ENCODE measurements at regions not wholly inside any gene's neighbourhood (a gene's known extent, or its start where the extent isn't known, plus 50 kb on each side); places are given as distances from the start of the nearest gene placed in this dataset.

DNA sequence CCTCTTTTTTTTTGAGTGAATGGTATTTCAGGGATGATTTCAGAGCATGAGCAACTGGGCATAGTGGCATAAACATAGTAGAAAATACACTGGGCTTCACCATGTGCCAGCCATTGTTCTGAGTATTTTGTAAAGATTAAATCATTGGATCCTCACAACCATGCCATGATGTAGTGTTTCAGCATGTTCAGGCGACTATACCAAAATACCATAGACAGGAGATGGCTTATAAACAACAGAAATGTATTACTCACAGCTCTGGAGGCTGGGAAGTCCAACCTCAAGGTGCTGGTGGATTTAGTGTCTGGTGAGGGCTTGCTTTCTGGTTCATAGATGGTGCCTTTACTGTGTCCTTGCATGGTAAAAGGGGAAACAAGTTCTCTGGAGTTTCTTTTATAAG lies 101.5 kb upstream of the KL start:
- H3K9me3 ChIP-seq: peaks cover 0 to 15% (median 4%) of the 10 kb centered on the region in 12 donors
- WGBS, 4 donors: 69 to 92% (median 87%) methylated on average over 1 of the region's 1 CpG
- DNase-seq: no peak
- no peak for ATAC-seq
- H3K4me1 ChIP-seq: no peaks in the 10 kb centered on the region
- TF ChIP-seq, protein P1, sequence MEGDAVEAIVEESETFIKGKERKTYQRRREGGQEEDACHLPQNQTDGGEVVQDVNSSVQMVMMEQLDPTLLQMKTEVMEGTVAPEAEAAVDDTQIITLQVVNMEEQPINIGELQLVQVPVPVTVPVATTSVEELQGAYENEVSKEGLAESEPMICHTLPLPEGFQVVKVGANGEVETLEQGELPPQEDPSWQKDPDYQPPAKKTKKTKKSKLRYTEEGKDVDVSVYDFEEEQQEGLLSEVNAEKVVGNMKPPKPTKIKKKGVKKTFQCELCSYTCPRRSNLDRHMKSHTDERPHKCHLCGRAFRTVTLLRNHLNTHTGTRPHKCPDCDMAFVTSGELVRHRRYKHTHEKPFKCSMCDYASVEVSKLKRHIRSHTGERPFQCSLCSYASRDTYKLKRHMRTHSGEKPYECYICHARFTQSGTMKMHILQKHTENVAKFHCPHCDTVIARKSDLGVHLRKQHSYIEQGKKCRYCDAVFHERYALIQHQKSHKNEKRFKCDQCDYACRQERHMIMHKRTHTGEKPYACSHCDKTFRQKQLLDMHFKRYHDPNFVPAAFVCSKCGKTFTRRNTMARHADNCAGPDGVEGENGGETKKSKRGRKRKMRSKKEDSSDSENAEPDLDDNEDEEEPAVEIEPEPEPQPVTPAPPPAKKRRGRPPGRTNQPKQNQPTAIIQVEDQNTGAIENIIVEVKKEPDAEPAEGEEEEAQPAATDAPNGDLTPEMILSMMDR (IDR thresholded peaks at IDR 0.05): no peak
- no peak for TF ChIP-seq POLR2A (IDR thresholded peaks at IDR 0.05)
- H3K4me3 ChIP-seq: no peak overlapping the region
- H3K36me3 ChIP-seq: no peaks in the 10 kb centered on the region
- H3K27ac ChIP-seq: no peak overlapping the region
- intact Hi-C loops (cut with DNase I): no loop called here
- no peaks in the 10 kb centered on the region for H3K27me3 ChIP-seq

DNA sequence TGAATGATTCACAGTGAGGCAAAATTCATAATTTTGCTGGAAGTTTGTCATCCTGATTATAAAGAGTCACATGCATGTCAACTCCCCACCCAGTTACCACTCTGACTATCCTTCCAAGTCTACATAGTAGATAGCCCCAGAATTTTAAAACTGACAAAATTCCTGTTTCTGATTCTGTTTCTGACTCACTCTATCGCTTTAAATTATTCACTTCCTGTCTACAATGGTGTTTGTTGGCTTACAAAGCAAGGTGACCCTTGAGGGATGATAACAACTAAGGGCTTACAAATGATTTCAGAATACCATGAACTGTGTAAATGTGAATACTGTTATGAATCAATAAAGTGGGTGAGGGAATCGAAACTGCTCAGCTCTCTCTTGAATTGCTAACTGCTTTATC lies 98.7 kb upstream of the KL start:
- DNase-seq (no peak), ATAC-seq (no peak)
- H3K27me3 ChIP-seq: no peaks in the 10 kb centered on the region
- WGBS, 4 donors: 75 to 91% (median 82%) methylated on average over 2 of the region's 2 CpGs
- TF ChIP-seq POLR2A (IDR thresholded peaks at IDR 0.05): no peak
- TF ChIP-seq, protein P1 (IDR thresholded peaks at IDR 0.05): no peak
- no peaks in the 10 kb centered on the region for H3K4me1 ChIP-seq
- intact Hi-C loops (cut with DNase I): no loop called here
- peaks cover 0 to 15% (median 4%) of the 10 kb centered on the region in 12 donors for H3K9me3 ChIP-seq
- no peak overlapping the region for H3K4me3 ChIP-seq
- no peaks in the 10 kb centered on the region for H3K36me3 ChIP-seq
- H3K27ac ChIP-seq: no peak overlapping the region

DNA sequence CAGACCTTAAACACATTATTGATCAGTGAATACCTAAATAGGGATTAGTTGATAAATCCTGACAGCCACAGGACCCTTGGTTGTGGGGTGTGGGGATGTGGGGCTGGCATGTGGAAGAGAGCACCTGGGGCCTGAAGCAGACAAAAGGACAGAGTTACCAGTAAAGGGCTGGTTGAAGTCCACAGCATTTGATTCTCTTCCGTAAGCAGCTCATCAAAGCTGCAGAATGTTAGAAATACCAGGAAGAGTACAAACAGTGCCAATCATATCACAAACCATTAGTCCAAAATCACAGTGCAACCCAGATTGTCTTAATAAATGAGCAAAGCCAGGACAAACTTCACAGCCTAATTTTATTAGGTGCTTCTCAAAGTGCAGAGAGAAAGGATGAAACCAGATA lies 92.5 kb upstream of the KL start:
- H3K27ac ChIP-seq: no peak overlapping the region
- peaks cover 0 to 9% (median 0%) of the 10 kb centered on the region in 12 donors for H3K9me3 ChIP-seq
- 100% methylated on average over 1 of the region's 1 CpG for WGBS, 4 donors
- H3K27me3 ChIP-seq: no peaks in the 10 kb centered on the region
- TF ChIP-seq POLR2A (IDR thresholded peaks at IDR 0.05): no peak
- TF ChIP-seq, protein P1 (IDR thresholded peaks at IDR 0.05): no peak
- H3K36me3 ChIP-seq: no peaks in the 10 kb centered on the region
- no peak for ATAC-seq
- intact Hi-C loops (cut with DNase I): no loop called here
- H3K4me3 ChIP-seq: no peak overlapping the region
- DNase-seq: no peak
- H3K4me1 ChIP-seq: no peaks in the 10 kb centered on the region

DNA sequence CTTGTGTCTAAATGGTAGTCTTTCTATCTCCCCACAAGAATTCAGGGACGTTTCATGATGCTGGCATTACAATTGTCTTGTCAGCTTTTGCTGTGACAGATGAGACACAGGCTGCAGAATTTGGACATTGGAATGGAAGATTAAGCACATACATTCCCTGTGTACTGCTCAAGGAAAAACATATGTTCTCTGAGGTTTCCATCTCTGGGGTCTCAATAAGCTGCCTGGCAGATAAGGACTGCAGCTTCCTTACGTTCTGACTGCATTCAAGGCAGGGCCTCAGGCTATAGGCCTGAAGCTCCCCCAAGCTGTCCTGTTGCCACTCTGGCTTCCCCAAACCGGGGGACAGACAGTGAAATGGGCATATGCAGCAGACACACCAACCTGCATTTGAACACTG lies 91.3 kb upstream of the KL start:
- intact Hi-C loops (cut with DNase I): no loop called here
- 41 to 68% (median 65%) methylated on average over 2 to 3 of the region's 3 CpGs for WGBS, 4 donors
- no peak for DNase-seq
- Histone ChIP-seq H3K36me3 (no peaks in the 10 kb centered on the region), H3K4me3 (no peak overlapping the region), H3K9me3 (peaks cover 0 to 21% (median 0%) of the 10 kb centered on the region in 12 donors), H3K4me1 (no peaks in the 10 kb centered on the region), H3K27ac (no peak overlapping the region), H3K27me3 (no peaks in the 10 kb centered on the region)
- no peak for TF ChIP-seq POLR2A (IDR thresholded peaks at IDR 0.05)
- TF ChIP-seq, protein P1 (IDR thresholded peaks at IDR 0.05): no peak
- no peak for ATAC-seq

Measured in heart left ventricle (tissue), 16 donors.